ENCODE measurements at regions not wholly inside any gene's neighbourhood (a gene's known extent, or its start where the extent isn't known, plus 50 kb on each side); places are given as distances from the start of the nearest gene placed in this dataset.
"Not testable (repeated sequence)": the region's sequence is repeated elsewhere in the genome, so short reads cannot be mapped to it uniquely, and the experiment has no call there.

DNA sequence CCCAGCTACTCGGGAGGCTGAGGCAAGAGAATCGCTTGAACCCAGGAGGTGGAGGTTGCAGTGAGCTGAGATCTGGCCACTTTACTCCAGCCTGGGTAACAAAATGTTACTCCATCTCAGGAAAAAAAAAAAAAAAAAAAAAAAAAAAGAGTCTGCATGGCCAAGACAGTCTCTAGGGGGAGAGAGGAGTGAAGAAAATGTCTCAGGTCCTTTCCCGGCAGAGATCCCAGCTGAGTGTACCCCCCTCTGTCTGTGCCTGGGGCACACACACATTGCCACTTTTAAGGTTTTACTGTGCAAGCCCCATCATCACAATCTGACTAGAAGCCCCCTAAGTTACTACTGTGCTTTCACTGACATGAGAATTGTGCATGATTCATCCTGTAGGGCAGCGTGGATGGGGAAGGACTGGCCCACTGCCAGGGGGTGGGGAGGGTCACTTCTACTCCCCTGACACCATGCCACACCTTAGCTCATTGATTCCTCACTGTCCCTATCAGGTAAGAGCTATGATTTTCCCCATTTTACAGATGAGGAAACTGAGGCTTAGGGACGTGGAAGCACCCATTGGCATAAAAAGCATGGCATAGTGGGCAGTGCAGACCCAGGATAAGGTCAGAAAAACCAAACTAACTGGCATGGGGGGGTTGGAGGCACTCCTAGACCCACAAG, 102.3 kb upstream of the LARP1 start:
- DNase-seq = no peak

- not testable (repeated sequence) for DNase-seq
Measured at GRCh38 chr5:154651795-154652194, 103.4 kb upstream of the LARP1 start.

GRCh38 chr5:154648706-154649105, 106.5 kb upstream of the LARP1 start:
- no peak for DNase-seq

DNA sequence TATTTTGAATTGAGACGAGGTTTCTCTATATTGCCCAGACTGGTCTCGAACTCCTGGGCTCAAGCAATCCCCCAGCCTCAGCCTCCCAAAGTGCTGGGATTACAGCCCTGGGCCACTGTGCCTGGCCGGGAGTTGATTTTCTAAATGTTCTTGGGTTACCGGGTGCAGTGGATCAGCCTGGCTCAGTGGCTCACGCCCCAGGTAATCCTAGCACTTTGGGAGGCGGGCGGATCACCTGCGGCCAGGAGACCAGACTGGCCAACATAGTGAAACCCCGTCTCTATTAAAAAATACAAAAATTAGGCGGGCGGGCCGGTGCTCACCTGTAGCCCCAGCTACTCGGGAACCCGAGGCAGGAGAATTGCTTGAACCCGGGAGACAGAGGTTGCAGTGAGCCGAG, 106.9 kb upstream of the LARP1 start:
- DNase-seq = no peak

DNA sequence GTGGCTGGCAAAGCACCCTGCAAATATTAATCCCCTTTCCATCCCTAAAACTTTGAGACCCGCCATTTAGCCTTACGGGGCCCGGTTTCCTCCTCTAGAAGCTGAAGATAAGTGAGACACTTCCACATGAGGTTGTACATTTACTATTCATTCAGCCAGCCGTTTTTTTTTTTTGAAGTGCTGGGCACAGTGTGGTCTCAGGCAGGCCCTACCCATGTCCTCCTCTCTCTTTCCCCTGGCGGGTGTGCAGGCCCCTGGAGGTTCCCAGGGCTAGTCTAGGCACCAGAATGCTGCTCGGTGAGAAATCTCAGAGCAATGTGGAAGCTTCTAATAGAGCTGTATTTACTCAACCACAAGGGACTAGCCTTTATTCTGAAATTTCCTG, 107.4 kb upstream of the LARP1 start:
- DNase-seq = peak; percentile 65

DNA sequence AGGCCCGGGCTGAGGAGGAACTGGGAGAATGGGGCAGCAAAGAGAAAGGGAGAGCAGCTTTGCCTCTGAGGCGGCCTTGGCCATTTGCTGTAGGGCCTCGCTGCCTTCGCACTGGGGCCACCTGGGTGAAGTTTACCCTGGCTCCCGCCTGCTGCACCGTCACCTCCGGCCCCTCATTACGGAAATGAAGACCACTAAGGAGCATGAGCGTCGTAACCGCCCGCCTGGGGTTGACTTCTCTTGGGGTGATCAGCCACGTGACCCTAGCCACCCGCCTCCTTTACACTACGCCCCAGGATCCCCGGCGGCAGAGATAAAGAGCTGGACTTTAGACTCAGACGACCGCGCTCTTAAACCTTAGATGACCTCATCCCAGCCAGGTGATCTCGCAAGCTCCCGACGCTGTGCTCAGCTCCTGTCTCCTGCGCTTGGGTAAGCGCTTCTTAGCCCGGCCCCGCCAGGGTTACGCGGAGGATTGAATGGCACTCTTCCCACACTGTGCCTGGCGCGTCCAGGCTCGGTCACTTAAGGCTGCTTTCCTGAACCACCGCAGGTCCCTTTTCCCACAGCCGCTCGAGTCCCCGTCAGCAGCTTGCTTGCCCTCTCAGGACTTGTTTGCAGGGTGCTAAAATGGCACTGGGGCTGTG, 107.9 kb upstream of the LARP1 start:
- DNase-seq = peak; percentile 99

GRCh38 chr5:154646745-154647113, 108.4 kb upstream of the LARP1 start:
- no peak for DNase-seq

DNA sequence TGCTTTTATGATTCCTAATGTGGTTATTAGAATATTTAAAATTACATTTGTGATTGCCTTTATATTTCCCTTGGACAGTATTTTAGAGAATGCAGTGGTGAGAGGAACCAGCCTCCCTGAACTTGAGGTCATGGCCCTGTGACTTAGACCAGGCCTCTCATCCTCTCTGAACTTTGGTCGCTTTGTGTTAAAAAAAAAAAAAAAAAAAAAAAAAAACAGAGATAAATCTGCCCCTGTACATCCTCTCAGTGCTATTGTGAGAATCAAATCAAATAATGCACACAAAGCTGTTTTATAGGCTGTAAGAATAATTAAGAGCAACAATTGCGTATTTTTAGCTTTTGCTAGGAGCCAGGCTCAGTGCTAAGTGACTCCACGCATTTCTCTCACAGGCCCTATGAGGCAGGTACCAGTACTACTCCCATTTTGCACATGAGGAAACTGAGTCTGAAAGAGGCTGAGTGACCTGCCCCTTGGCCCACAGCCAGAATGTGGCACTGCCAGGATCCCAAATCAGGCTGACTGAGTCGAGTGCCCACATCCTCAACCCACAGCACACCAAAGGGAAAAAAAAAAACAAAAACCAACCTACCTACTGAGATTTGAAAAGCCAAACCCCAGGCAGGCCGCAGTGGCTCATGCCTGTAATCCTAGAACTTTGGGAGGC, 110.3 kb upstream of the LARP1 start:
- DNase-seq = no peak

DNA sequence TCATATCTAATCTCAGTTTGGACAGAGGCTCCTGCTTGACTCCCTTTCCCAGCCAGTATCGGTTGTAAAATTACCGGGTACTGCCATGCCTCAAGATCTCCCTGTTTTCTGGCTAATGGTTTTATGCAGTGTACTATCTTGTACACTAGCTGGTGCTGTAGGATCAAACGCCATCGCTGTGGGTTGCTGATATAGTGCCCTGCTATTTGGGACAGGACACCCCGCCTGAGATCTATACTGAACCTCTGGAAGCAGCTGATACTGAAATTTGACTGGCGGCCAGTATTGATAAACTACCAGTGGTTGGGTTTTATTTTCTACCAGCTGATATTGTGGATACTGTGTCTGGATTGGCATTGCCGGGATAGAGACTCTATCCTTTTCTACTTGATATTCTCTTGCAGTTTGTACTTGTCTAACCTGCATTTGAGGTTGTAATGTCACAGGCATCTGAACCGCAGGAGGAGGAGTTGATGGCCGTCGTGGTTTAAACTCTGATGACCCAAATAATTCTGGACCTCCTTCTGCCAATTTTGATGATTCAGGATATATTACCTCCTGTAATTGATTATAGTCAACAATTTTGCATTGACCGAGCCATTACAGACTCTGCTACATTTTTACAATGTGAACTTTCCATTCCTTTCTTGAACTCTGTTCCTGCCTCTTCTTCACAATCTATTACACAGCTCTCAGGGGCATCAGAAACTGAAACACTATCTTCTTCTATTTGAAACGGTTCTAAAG, 112.5 kb upstream of the LARP1 start:
- DNase-seq = peak; percentile 71

DNA sequence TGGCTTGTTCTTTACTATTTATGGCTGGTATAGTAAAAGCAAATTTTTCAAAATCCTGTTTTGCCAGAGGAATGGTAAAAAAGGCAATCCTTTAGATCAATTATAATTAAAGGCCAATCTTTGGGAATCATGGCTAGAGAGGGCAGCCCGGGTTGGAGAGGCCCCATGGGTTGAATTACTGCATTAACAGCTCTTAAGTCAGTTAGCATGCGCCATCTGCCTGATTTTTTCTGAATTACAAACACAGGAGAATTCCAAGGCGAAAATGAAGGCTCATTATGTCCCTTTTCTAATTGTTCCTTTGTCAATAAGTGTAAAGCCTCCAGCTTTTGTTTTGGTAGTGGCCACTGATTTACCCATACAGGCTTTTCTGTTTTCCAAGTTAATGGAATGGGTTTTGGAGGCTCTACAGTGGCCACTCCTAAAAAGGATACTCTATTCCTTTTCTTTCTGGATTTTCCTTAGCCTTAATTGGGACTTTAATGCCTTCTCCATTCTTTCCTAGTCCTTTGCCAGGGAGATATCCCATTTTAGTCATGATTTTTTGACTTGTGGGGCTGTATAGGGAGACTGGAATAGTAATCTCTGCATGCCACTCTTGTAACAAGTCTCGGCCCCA, 114.9 kb upstream of the LARP1 start:
- peak; percentile 63 for DNase-seq

GRCh38 chr5:154636786-154637185, 118.4 kb upstream of the LARP1 start:
- not testable (repeated sequence) for DNase-seq

- DNase-seq = not testable (repeated sequence)
Measured at GRCh38 chr5:154636271-154636670, 118.9 kb upstream of the LARP1 start.

DNA sequence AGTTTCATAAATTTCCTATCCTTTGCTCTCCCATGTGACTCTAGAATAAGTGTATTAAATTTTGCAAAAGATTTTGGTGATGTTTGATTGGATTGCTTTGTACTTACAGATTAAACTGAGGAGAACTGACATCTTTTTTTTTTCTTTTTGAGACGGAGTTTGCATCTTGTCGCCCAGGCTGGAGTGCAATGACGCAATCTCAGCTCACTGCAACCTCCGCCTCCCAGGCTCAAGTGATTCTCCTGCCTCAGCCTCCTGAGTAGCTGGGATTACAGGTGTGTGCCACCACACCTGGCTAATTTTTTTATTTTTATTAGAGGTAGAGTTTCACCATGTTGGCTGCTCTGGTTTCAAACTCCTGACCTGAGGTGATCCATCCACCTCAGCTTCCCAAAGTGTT, 121.4 kb upstream of the LARP1 start:
- not testable (repeated sequence) for DNase-seq

- DNase-seq = no peak
Measured at GRCh38 chr5:154631141-154631540, 124.0 kb upstream of the LARP1 start.

- DNase-seq = no peak
Measured at GRCh38 chr5:154630410-154630809, 124.8 kb upstream of the LARP1 start.

GRCh38 chr5:154628685-154629084, 126.5 kb upstream of the LARP1 start:
- DNase-seq = no peak

DNA sequence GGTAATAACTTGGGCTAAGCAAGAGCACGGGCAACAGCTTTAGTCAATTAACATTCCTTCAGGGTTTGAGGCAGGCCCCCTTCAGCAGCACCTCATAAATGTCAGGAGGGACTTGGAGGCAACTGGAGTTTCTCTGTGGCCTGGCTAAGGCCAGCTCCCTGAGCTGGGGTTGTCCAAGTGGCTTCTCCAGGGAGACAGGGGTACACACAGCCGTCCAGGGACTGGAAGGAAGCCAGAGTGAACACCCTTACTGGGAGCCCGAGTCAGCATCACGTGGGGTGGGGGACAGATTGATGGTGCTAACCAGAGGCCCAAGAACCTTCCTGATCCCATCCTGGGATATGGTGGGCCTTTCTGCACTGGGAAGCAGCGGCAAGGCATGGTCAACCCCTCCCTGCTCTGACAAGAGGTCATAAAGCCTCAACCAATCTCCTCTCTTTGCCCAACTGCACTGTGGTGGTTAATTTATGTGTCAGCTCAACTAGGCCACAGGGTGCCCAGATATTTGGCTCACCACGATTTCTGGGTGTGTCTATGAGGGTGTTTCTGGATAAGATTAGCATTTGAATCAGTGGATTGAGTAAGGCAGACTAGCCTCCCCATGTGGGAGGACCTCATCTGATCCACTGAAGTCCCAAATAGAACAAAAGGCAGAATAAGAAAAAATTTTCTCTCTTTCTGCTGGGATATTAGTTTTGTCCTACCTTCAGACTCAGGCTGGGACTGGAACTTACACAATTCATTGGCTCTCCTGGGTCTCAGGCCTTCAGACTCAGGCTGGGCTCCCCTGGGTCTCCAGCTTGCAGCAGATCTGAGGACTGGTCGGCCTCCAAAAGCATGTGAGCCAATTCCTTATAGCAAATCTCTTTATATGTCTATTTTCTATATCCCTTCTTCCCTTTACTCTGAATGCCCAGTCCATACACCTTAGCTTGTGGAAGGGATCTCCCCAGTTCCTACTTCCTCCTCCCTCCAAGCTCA, 127.2 kb upstream of the LARP1 start:
- DNase-seq = no peak

- DNase-seq = no peak
Measured at GRCh38 chr5:154626876-154627557, 128.2 kb upstream of the LARP1 start.

DNA sequence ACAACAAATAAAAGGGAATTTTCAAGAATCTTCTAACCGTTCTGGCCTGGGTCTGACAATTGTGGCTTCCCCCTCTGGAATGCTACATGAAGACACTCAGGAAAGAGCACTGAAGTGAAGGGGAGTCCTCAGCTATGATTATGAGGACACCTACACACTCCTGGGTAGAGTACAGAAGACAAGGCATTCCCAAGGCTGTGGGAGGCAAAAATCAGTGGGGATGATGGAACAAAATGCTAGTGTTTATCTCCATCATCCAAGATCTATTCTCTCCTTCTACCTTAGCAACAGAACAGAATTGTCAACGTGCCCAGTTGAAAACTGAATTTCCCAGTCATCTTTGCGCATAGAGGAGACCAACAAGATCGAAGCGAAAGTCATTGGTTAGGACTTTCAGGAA, 130.1 kb upstream of the LARP1 start:
- DNase-seq = no peak

GRCh38 chr5:154624341-154624740, 130.8 kb upstream of the LARP1 start:
- no peak for DNase-seq

GRCh38 chr5:154620411-154620810, 134.8 kb upstream of the LARP1 start:
- no peak for DNase-seq
